ENCODE measurements at regions not wholly inside any gene's neighbourhood (a gene's known extent, or its start where the extent isn't known, plus 50 kb on each side); places are given as distances from the start of the nearest gene placed in this dataset.

DNA sequence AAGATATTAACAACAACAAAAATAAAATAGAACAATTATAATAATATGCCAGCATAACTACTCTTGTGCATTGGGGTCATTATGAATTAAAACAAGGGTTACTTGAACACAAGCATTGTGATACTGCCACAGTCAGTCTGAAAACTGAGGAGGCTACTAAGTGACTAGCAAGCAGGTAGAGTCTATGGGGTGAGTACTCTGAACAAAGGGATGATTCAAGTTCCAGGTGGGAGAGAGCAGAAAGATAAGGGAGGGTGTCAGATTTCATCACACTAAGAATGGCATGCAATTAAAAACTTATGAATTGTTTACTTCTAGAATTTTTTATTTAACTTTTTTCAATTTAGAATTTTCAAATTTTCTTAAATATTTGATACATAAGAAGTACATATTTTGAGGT lies 754.4 kb upstream of the GOLIM4 start:
- TF ChIP-seq, protein P1, sequence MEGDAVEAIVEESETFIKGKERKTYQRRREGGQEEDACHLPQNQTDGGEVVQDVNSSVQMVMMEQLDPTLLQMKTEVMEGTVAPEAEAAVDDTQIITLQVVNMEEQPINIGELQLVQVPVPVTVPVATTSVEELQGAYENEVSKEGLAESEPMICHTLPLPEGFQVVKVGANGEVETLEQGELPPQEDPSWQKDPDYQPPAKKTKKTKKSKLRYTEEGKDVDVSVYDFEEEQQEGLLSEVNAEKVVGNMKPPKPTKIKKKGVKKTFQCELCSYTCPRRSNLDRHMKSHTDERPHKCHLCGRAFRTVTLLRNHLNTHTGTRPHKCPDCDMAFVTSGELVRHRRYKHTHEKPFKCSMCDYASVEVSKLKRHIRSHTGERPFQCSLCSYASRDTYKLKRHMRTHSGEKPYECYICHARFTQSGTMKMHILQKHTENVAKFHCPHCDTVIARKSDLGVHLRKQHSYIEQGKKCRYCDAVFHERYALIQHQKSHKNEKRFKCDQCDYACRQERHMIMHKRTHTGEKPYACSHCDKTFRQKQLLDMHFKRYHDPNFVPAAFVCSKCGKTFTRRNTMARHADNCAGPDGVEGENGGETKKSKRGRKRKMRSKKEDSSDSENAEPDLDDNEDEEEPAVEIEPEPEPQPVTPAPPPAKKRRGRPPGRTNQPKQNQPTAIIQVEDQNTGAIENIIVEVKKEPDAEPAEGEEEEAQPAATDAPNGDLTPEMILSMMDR (IDR thresholded peaks at IDR 0.05; ENCODE audit: insufficient read depth, low read depth, low read length): no peak
- TF ChIP-seq EZH2 (IDR thresholded peaks at IDR 0.05; ENCODE audit: insufficient read depth, low read length): no peak
